H1 (cell line): ENCODE measurements at regions not wholly inside any gene's neighbourhood (a gene's known extent, or its start where the extent isn't known, plus 50 kb on each side); places are given as distances from the start of the nearest gene placed in this dataset.

Experiments
- CTCF ChIA-PET: fragments of 300-600 bp; sonication (Branson Sonifier 250); formaldehyde crosslinking; loops from one replicate; lab custom pipeline; 2021; ENCODE audit not compliant: partially characterized antibody; lab: Charles Lee
- POLR2A ChIA-PET: fragments of 300-600 bp; sonication (Branson Sonifier 250); formaldehyde crosslinking; loops from one replicate; lab custom pipeline; 2021; ENCODE audit warnings: inconsistent platforms; ENCODE audit not compliant: partially characterized antibody; lab: Charles Lee
- DNase-seq, 2 experiments: peaks; one replicate each; pipeline versions ENCODE4 v3.0.0 to v3.0.0-alpha.2; 2010 to 2022; ENCODE audit warnings: low spot score in 2 of 2, low read depth in 1 of 2, mixed read lengths in 1 of 2
- FAIRE-seq: peaks from 2 replicates; lab custom pipeline; 2011; peaks lifted over from hg19 to GRCh38; lab: Jason Lieb, UNC
- H2AFZ ChIP-seq: 2 replicates; pipeline ENCODE4 v1.8.1; 2012; ENCODE audit warnings: low read length, inconsistent platforms
- H2AK5ac ChIP-seq: 2 replicates; pipeline ENCODE4 v1.6.1; 2013; ENCODE audit warnings: low read depth, low read length
- H2BK120ac ChIP-seq: replicated peaks from 2 replicates; pipeline ENCODE3; 2013; ENCODE audit warnings: low read depth, low read length, inconsistent platforms
- H2BK12ac ChIP-seq: 2 replicates; pipeline ENCODE4 v1.6.1; 2013; ENCODE audit warnings: low read depth, low read length
- H2BK15ac ChIP-seq: 2 replicates; pipeline ENCODE4 v1.6.1; 2013; ENCODE audit warnings: low read length
- H2BK20ac ChIP-seq: 2 replicates; pipeline ENCODE4 v1.6.1; 2013; ENCODE audit warnings: low read length
- H2BK5ac ChIP-seq: 2 replicates; pipeline ENCODE4 v1.6.1; 2013; ENCODE audit warnings: low read depth, low read length
- H3K14ac ChIP-seq: 2 replicates; pipeline ENCODE4 v1.6.1; 2013; ENCODE audit warnings: inconsistent platforms; ENCODE audit not compliant: insufficient read length
- H3K18ac ChIP-seq: 2 replicates; pipeline ENCODE4 v1.6.1; 2013; ENCODE audit warnings: low read length; ENCODE audit errors: extremely low read depth
- H3K23ac ChIP-seq: 2 replicates; pipeline ENCODE4 v1.6.1; 2013; ENCODE audit warnings: inconsistent platforms; ENCODE audit not compliant: insufficient read length
- H3K23me2 ChIP-seq: 2 replicates; pipeline ENCODE4 v1.6.1; 2013; ENCODE audit warnings: low read depth, low read length
- H3K27ac ChIP-seq: 2 replicates; pipeline ENCODE4 v1.6.1; 2011; ENCODE audit warnings: low read depth, low read length, inconsistent platforms
- H3K27me3 ChIP-seq, 4 experiments: replicated peaks in 1 of 4; 1 replicate in 1 of 4; 2 replicates in 3 of 4; pipeline versions ENCODE4 v1.6.1 to v1.8.1; 2011 to 2013; ENCODE audit warnings: low read length in 3 of 4, mild to moderate bottlenecking in 3 of 4, inconsistent platforms in 2 of 4, mixed read lengths in 2 of 4, moderate library complexity in 1 of 4; ENCODE audit not compliant: control insufficient read depth in 3 of 4, insufficient read depth in 3 of 4; ENCODE audit errors: extremely low read depth in 1 of 4
- H3K36me3 ChIP-seq, 4 experiments: 2 replicates each; pipeline versions ENCODE4 v1.6.1 to v1.8.1; 2011 to 2013; ENCODE audit warnings: mild to moderate bottlenecking in 4 of 4, low read length in 3 of 4, moderate library complexity in 2 of 4, control low read depth in 1 of 4, inconsistent platforms in 1 of 4; ENCODE audit not compliant: insufficient read depth in 4 of 4, control insufficient read depth in 2 of 4
- H3K4ac ChIP-seq: replicated peaks from 2 replicates; pipeline ENCODE3; 2013; ENCODE audit warnings: low read length, low read depth, mixed read lengths, inconsistent platforms; ENCODE audit not compliant: insufficient read length
- H3K4me1 ChIP-seq, 4 experiments: replicated peaks in 1 of 4; 1 replicate in 1 of 4; 2 replicates in 3 of 4; pipeline versions ENCODE4 v1.6.1 to v1.8.1; 2011 to 2013; ENCODE audit warnings: low read length in 3 of 4, inconsistent platforms in 2 of 4, mixed read lengths in 1 of 4; ENCODE audit not compliant: insufficient read depth in 4 of 4, control insufficient read depth in 3 of 4
- H3K4me2 ChIP-seq, 2 experiments: 2 replicates each; pipeline versions ENCODE4 v1.6.1 to v1.8.1; 2011 to 2013; ENCODE audit warnings: low read depth in 2 of 2, low read length in 2 of 2, control low read depth in 1 of 2, inconsistent platforms in 1 of 2, mild to moderate bottlenecking in 1 of 2; ENCODE audit not compliant: insufficient read depth in 1 of 2
- H3K4me3 ChIP-seq, 4 experiments: fragments of 200-600, 300-600 bp in 1 of 4; sonication (generic), shearing (Covaris generic), sonication (Bioruptor Twin) in 1 of 4; 2 replicates each; pipeline versions ENCODE4 v1.5.1 to v1.8.1; 2011 to 2016; ENCODE audit warnings: low read length in 4 of 4, low read depth in 3 of 4, control low read depth in 2 of 4, inconsistent platforms in 2 of 4, mild to moderate bottlenecking in 2 of 4, mixed read lengths in 1 of 4, moderate library complexity in 1 of 4; ENCODE audit not compliant: insufficient read depth in 2 of 4; ENCODE audit errors: extremely low read depth in 1 of 4
- H3K56ac ChIP-seq: replicated peaks from 2 replicates; pipeline ENCODE3; 2013; ENCODE audit warnings: low read depth, mild to moderate bottlenecking, mixed read lengths, low read length, inconsistent platforms; ENCODE audit not compliant: insufficient read length
- H3K79me1 ChIP-seq: 2 replicates; pipeline ENCODE4 v1.6.1; 2013; ENCODE audit warnings: low read depth, low read length, control low read depth
- H3K79me2 ChIP-seq, 2 experiments: 2 replicates each; pipeline versions ENCODE4 v1.6.1 to v1.8.1; 2012 to 2013; ENCODE audit warnings: low read length in 2 of 2, mild to moderate bottlenecking in 2 of 2, inconsistent platforms in 1 of 2; ENCODE audit not compliant: insufficient read depth in 2 of 2, control insufficient read depth in 1 of 2
- H3K9ac ChIP-seq, 4 experiments: replicated peaks in 1 of 4; 1 replicate in 1 of 4; 2 replicates in 3 of 4; pipeline versions ENCODE4 v1.6.1 to v1.8.1; 2011 to 2013; ENCODE audit warnings: low read depth in 3 of 4, low read length in 3 of 4, control low read depth in 2 of 4, mild to moderate bottlenecking in 2 of 4, moderate library complexity in 2 of 4, inconsistent platforms in 1 of 4; ENCODE audit errors: extremely low read depth in 1 of 4
- H3K9me3 ChIP-seq, 2 experiments: 2 replicates each; pipeline versions ENCODE4 v1.6.1 to v1.8.1; 2012 to 2013; ENCODE audit warnings: mild to moderate bottlenecking in 2 of 2, moderate library complexity in 2 of 2, control low read depth in 1 of 2, inconsistent platforms in 1 of 2, low read depth in 1 of 2, low read length in 1 of 2, mixed read lengths in 1 of 2; ENCODE audit not compliant: insufficient read depth in 2 of 2
- H4K20me1 ChIP-seq, 2 experiments: replicated peaks in 1 of 2; 2 replicates each; pipeline versions ENCODE3 to v1.8.1; 2011 to 2013; ENCODE audit warnings: inconsistent platforms in 2 of 2, low read length in 2 of 2, mild to moderate bottlenecking in 1 of 2; ENCODE audit not compliant: insufficient read depth in 2 of 2, control insufficient read depth in 1 of 2
- H4K5ac ChIP-seq: 2 replicates; pipeline ENCODE4 v1.6.1; 2013; ENCODE audit warnings: low read length, low read depth, mixed read lengths, inconsistent platforms; ENCODE audit not compliant: insufficient read length
- H4K8ac ChIP-seq: 2 replicates; pipeline ENCODE4 v1.8.0; 2013; ENCODE audit warnings: mild to moderate bottlenecking, moderate library complexity, low read length, inconsistent platforms; ENCODE audit not compliant: insufficient read depth; ENCODE audit errors: extremely low read depth
- H4K91ac ChIP-seq: replicated peaks from 2 replicates; pipeline ENCODE3; 2013; ENCODE audit warnings: low read length, mixed read lengths, inconsistent platforms; ENCODE audit not compliant: insufficient read length
- ATF3 ChIP-seq: IDR thresholded peaks from 2 replicates; pipeline ENCODE4 v1.6.1; 2011; ENCODE audit warnings: low read depth, mild to moderate bottlenecking, low read length; ENCODE audit not compliant: insufficient read depth
- CEBPB ChIP-seq: IDR thresholded peaks from 2 replicates; pipeline ENCODE4 v1.6.1; 2012; ENCODE audit warnings: low read depth, low read length
- CTBP2 ChIP-seq: IDR thresholded peaks from 2 replicates; pipeline ENCODE4 v1.7.0; 2011; ENCODE audit warnings: borderline replicate concordance, mild to moderate bottlenecking, moderate library complexity, mixed read lengths, low read length; ENCODE audit not compliant: insufficient read depth, insufficient read length
- EGR1 ChIP-seq: IDR thresholded peaks from 2 replicates; pipeline ENCODE4 v1.6.1; 2011; ENCODE audit warnings: low read depth, low read length, borderline replicate concordance
- EP300 ChIP-seq, 2 experiments: IDR thresholded peaks; 1 replicate in 1 of 2; 2 replicates in 1 of 2; pipeline ENCODE4 v1.6.1; 2011 to 2012; ENCODE audit warnings: low read depth in 2 of 2, low read length in 2 of 2, mild to moderate bottlenecking in 2 of 2, borderline replicate concordance in 1 of 2, inconsistent platforms in 1 of 2, moderate library complexity in 1 of 2
- GABPA ChIP-seq: IDR thresholded peaks from 2 replicates; pipeline ENCODE4 v1.6.1; 2011; ENCODE audit warnings: mild to moderate bottlenecking, low read length, moderate library complexity, borderline replicate concordance; ENCODE audit not compliant: insufficient read depth
- HDAC6 ChIP-seq: IDR thresholded peaks from one replicate; pipeline ENCODE4 v1.7.1; 2012; ENCODE audit warnings: low read depth, mild to moderate bottlenecking, inconsistent platforms, low read length, moderate library complexity
- SIRT6 ChIP-seq: IDR thresholded peaks from one replicate; pipeline ENCODE4 v1.7.1; 2012; ENCODE audit warnings: low read length, inconsistent platforms
- SP1 ChIP-seq: IDR thresholded peaks from 2 replicates; pipeline ENCODE4 v1.6.1; 2011; ENCODE audit warnings: low read depth, low read length
- SP4 ChIP-seq: IDR thresholded peaks from 2 replicates; pipeline ENCODE4 v1.6.1; 2012; ENCODE audit warnings: low read length, inconsistent platforms
- TAF7 ChIP-seq: optimal IDR thresholded peaks from 2 replicates; pipeline ENCODE3; 2011; ENCODE audit warnings: low read depth, mild to moderate bottlenecking, inconsistent platforms, low read length, moderate library complexity, borderline replicate concordance
- TBP ChIP-seq: IDR thresholded peaks from 2 replicates; pipeline ENCODE4 v1.6.1; 2011; ENCODE audit warnings: low read depth, low read length, improper control_type of control experiment
- TCF12 ChIP-seq: IDR thresholded peaks from 2 replicates; pipeline ENCODE4 v1.6.1; 2011; ENCODE audit warnings: low read depth, mild to moderate bottlenecking, low read length
- USF2 ChIP-seq: IDR thresholded peaks from 2 replicates; pipeline ENCODE4 v1.6.1; 2011; ENCODE audit warnings: low read length, improper control_type of control experiment
- WGBS, 2 experiments: shearing (Covaris generic) in 1 of 2; methylation state at CpG; one replicate each; pipeline versions ENCODE4 v1.1.6 to v1.1.7; 2013 to 2015; ENCODE audit warnings: low lambda C conversion rate in 2 of 2, mixed read lengths in 2 of 2, inconsistent platforms in 1 of 2, low coverage in 1 of 2, missing lambda C conversion rate in 1 of 2; ENCODE audit not compliant: insufficient replicate concordance in 2 of 2, insufficient coverage in 1 of 2, insufficient read length in 1 of 2; ENCODE audit errors: extremely low coverage in 1 of 2, missing lambda C conversion rate in 1 of 2; 5-methylcytosine and 5-hydroxymethylcytosine counted together

DNA sequence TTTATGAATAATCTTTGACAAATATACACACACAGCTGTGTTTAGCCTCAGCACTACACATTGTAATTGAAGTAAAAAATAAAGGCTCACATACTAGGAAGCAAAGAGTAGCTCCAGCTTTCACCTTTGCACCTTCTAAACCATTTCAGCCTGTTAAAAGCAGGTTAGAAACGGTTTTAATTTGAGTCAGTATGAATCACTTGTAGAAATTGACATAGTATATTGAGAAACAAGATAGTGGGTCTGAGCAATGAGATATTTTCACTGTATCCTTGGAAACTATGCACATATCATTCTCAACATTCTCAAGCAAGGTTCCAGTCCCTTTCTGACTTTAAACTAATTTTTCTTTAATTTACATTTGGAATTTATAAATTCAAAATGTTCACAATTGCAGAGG, 380.3 kb downstream of the AASDHPPT start:
- Histone ChIP-seq H2AFZ (no peak overlapping the region), H3K9ac (no peak overlapping the region), H2BK120ac (no peak overlapping the region), H3K4ac (no peak overlapping the region), H3K18ac (no peak overlapping the region), H3K27ac (no peak overlapping the region), H4K91ac (no peak overlapping the region), H3K27me3 (no peaks in the 10 kb centered on the region), H3K23me2 (no peaks in the 10 kb centered on the region), H4K20me1 (no peaks in the 10 kb centered on the region), H3K56ac (no peak overlapping the region), H3K36me3 (no peaks in the 10 kb centered on the region; a peak in 1 of 8 replicates), H2BK20ac (no peak overlapping the region), H3K23ac (no peak overlapping the region), H3K9me3 (no peaks in the 10 kb centered on the region), H3K4me2 (no peak overlapping the region), H4K8ac (no peak overlapping the region), H2BK12ac (no peak overlapping the region), H2BK5ac (no peak overlapping the region), H4K5ac (no peak overlapping the region), H2AK5ac (no peak overlapping the region), H2BK15ac (no peak overlapping the region), H3K4me1 (no peaks in the 10 kb centered on the region; a peak in 1 of 7 replicates), H3K4me3 (no peak overlapping the region), H3K79me1 (no peaks in the 10 kb centered on the region), H3K14ac (no peak overlapping the region), H3K79me2 (no peaks in the 10 kb centered on the region)
- no peak for DNase-seq
- no peak for FAIRE-seq
- CTCF ChIA-PET: interaction anchor here (0.6 to 1.1 kb wide), 2 partner anchors 177 to 287 kb away, joined by 3 to 4 read pairs; no protein-coding TSS in a partner anchor
- POLR2A ChIA-PET: no interaction called here
- 94% methylated on average over 1 of the region's 1 CpG; no CpG with 5 or more reads in 1 of the 2 experiments for WGBS, 2 experiments
- TF ChIP-seq EGR1 (no peak), TAF7 (no peak), USF2 (no peak), HDAC6 (no peak), ATF3 (no peak), TCF12 (no peak), SP1 (no peak), TBP (no peak), CEBPB (no peak), SIRT6 (no peak), SP4 (no peak), CTBP2 (no peak), EP300 (IDR thresholded peaks at IDR 0.05; ENCODE audit: borderline replicate concordance in 1 of 2, low read depth in 2 of 2, low read length in 2 of 2) (no peak), GABPA (no peak)
